OCI-M2 (cell line): ENCODE measurements at regions not wholly inside any gene's neighbourhood (a gene's known extent, or its start where the extent isn't known, plus 50 kb on each side); places are given as distances from the start of the nearest gene placed in this dataset.
"Not testable (repeated sequence)": the region's sequence is repeated elsewhere in the genome, so short reads cannot be mapped to it uniquely, and the experiment has no call there.

Experiments
- DNase-seq: peaks from one replicate; lab custom pipeline; 2025; ENCODE audit not compliant: unreplicated experiment; lab: John Stamatoyannopoulos, UW

DNA sequence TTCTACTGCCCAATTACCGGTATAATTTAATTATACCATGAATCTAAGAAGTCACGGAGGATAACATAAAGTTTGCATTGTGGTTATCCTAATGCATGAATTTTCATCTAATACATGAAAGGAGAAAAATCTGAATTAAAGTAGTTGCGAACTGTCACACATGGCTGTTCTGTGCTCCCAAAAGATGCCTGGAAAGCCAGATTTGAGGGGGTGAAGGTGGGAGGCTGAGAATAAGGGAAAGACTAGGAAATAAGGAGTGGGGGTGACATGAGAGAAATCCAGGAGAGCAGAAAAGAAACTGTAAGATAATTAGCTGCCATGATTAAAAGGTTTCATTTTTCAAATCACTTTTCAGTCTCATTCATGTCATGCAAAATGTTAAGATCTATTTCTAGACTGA, 1582.7 kb downstream of the STIM2 start:
- DNase-seq = no peak

DNA sequence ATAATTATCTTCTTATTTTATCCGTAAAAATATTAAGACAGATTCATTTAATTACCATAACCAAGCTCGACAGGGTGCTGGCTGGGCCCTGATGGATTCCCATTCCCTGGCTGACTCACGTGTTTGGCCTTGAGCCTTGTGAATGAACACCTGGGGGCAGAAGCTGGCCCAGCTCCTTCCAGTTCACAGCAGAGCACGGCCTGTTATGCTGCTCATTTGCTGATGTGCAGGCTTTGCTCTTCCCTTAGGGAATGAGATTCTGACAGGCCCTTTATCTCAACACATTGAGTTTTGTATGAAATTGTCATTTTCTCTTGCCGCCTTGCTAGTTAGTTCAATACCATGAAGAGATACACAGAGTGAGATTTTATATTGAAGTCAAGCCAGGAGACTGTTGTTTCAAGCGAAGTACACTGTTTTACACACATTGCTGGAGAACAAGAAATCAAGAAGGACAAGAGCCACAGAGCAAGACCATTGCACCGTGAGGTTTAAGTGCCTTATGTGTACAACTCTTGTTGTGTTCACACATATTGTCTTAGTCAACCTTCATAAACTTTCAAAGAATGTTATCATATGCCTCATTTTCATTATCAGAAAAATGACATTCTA, 1583.3 kb downstream of the STIM2 start:
- DNase-seq = no peak

DNA sequence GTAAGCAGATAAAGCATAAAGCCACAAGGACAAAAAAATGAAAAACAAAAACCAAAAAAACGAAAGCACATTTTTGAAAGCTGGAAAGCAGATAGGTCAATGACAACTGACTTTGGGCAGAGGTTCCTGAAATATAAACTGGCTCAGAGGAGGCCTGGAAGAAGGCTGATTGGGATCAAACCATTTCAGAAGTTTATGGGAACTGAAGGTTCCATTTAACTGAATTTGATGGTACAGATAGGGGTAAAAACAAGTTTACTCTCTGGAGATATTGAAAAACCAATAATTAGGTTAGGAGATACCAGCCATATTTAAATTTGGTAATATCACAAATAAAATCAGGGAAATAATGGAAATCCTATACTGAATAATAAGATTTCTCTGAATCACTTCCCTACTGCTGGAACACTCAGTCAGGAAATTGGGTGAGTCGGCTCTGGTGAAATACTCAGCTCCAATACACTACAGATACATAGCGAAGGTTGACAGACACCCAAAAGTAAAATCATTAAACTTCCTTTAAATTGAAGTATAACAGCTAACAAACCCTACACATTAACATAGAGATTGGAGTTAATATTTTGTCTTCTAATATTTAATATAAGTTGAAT, 1584.3 kb downstream of the STIM2 start:
- no peak for DNase-seq

DNA sequence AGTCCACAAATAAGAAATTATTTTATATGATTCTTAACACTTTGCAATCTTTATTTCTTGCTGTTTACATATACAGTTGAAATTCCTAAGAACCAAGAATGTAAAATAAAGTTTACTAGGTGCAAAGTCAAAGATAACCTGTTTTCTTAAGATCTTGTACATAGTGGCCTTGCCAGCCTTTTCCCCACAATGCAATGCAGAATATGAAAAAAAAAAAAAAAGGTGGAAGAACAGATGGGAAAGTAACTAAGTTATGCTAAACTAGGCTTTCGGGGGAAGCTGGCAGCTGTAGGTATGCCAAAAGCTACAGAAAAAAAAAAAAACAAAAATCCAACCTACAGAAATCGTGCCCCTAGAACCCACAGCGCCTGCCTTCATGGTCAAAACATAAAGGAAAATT, 1588.4 kb downstream of the STIM2 start:
- no peak for DNase-seq

DNA sequence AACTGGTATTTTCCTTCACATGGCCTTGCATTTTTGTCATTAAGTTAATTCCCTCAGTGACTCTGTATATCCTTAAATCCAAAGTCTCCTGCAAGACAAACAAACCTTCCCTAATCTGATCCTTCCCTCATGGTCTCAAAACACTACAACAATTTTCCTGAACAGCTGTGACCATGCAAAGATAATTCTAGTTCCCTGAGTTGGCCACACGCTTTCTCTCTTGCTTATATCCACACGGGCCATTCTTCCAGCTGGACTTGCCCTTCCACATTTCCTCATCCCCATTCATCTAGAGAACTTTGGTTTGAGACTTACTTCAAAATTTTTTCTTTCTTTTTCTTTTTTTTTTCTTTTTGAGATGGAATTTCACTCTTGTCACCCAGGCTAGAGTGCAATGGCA, 1590.7 kb downstream of the STIM2 start:
- no peak for DNase-seq

DNA sequence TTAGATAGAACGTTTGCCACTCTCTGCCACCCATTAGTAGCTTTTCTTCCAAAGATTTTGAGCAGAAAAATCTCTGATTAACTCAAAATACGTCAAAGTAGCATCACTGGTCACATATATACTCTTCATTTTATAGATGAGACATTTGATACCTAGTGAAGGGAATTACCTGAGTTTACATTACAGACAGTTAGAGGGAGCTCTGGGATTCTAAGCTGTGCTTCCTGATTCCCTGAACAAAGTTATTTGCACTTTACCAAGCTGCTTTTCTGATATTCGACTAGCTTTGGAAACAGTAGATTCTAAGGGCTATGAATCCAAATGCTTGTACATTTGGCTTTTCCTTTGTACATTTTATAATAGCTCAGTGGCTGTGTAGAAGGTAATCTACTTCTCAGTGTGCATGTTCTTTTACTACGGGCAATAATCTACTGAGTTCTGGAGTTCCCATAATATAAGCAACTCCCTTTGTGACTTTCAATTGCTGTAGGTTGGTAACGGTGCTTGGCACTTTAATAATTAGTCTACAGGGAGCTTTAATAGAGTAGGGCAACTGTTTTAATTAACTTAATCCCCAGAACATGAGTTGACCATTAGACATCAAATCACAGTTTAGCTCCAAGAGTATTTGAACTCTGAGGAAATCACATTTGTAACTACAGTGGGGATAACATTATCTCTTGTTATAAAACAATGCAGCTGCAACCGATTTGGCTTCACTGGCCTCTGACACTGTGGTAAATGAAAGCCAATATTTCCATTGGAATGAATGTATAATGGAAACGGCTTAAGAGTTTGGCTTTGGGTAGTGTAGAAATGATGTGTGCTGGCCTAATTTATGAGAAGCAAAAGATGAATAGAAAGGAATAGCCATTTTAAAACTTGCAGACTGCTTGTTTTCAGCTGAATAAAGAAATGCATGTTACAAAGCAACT, 1602.4 kb downstream of the STIM2 start:
- no peak for DNase-seq

DNA sequence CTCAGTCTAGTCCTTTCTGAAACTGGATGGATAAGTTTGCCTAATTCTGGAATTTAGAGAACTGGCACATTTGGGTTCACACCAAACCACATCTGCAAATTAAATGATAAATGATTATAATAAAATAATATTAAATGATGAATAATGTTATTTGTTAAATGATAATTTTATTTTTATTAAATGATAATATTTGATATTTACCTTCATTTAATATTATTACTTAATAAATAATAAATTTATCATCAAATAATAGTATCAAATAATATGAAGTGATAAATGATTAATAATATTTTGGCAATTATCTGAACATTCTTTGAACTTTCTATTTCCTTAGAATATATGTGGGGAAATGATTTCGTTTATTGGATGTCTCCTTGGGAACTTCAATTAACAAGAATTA, 1604.2 kb downstream of the STIM2 start:
- DNase-seq = no peak

DNA sequence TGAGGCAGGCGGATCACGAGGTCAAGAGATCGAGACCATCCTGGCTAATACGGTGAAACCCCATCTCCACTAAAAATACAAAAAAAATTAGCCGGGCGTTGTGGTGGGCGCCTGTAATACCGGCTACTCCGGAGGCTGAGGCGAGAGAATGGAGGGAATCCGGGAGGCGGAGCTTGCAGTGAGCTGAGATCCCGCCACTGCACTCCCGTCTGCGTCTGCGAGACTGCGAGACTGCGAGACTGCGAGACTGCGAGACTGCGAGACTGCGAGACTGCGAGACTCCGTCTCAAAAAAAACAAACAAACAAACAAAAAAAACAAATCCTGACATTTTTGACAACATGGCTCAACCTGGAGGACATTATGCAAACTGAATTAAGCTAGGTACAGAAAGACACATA, 1606.2 kb downstream of the STIM2 start:
- DNase-seq = not testable (repeated sequence)

DNA sequence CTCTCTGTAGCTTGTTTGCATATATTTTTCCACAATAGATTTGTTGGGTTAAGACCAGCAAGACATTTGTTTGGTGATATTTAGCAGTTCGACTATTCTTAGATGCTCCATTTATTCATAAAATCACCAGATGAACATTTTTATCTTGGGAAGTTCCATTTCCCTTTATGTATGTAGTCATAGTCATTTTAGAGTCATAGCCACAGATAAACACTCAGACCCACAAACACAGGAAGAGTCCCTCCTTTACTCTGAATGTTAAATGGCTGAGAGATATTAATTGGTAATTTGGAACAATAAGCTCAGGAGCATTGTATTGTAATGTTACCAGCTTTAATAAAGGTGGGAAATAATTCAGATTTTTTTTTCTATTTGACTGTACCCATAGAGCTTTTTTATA, 1608.7 kb downstream of the STIM2 start:
- DNase-seq = no peak

DNA sequence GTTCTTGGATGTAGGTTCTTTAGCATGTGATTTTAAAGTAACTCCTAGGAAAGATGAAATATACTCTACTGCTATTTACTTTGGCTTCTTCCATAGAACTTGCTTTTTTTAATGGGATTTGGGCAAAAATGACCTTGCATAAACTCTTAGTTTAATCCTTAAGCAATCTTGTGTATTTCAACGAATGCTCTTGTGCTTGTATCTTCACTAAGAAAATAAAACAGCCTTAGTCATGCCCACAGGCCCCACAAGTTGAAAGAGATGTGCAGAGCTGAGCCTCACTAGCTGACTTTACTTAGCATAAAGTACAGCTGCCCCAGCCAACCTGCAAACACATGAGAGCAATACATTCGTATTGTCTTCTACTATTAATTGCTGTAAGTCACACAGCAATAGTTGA, 1609.2 kb downstream of the STIM2 start:
- DNase-seq = no peak

DNA sequence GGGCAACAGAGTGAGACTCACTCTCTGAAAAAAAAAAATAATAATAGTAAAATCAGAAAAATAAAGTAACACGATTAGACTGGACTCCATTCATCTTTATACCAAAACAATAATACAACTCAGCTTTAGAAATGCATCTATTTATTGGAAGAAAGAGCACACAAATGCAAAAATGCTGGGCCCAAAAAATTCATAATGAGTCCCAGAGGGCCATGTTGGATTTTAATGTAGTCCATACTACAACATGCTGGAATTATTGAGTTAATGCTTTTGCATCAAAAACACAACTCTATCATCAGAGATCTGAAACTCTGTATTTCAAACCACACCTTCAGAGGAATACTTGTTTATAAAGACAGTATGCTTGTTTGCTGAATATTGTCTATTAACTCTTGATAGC, 1614.7 kb downstream of the STIM2 start:
- no peak for DNase-seq

DNA sequence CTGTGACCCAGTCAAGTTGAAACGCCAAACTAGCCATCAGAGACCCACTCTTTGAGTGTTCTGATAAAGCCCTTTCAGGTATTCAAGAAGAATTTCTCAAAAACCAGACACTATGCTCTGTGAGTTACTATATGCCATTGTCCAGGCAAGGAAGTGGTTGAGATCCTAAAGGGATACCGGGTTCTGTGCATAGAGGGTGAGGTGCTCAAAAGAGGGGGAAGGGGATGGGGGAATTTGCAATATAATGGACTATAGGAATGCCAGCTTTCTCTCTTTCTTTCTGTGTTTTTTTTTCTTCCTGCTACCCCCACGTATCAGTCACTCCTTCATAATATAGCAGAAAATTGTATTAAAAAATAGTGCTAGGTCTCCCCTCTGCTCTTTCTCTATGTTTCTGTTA, 1619.0 kb downstream of the STIM2 start:
- no peak for DNase-seq

DNA sequence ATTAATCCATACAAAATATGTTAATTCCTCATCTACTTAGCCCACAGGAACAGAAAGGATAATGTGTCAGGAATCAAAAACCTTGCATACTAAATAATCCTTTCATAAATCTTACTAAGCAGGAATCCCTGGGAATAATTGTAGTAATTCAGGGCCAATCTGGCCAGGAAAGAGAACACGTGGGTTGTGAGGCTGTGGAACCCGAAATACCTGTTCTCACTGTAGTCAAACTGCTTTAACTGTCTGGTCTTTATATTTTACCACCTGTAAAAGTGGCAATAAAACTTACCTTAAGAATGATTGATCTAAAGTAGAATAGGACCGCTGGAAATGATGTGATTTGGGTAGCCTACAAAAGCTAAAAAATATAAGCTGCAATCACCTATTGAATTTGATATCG, 1620.9 kb downstream of the STIM2 start:
- no peak for DNase-seq

DNA sequence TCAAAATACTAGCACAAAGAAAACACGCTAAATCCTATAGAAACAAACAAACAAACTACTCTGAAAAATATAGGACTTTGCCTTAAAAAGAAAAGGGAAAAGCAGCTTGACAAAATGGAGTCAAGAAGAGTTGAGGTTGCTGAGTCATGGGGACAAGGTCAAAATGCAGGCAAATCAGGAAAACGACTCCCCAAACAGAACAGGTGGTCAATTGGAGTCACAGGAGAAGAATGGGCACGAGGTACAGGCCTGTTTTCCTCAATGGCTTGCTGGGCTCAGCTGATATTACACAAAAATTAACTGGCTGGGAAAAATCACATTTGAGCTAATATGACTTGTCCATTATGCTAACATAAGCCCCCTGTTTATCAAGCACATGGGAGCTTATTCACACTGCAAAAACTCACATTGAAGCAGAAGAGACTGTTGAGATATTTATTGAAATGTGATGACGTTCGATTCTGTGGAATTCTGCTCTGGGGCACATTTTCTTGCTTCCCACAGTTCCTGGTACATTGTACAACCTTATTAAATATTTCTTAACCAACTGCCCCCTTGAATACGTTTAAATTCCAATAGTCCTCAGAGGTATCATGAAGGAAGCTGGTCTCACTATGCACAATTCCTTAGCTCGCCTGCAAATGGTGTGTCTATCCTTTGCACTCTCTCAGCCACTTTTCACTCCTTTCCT, 1622.1 kb downstream of the STIM2 start:
- DNase-seq = no peak

DNA sequence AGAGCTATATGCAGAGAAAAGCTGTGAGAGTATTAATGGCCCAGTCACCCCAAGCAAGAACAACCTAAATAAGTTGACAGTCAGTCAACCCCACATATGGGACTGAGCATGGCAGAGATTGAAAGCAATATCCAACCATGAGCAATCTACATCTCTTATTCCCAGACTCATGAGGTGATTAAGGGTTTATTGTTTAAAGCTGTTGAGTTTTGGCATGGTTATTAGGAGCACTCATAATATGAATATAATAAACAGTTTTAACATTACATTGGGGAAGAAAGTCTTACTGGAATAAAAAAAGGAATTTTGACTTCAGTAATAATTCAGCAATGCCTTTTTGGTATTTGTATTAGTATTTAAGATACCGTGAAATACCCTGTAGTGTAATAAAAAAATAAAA, 1627.4 kb downstream of the STIM2 start:
- DNase-seq = no peak

DNA sequence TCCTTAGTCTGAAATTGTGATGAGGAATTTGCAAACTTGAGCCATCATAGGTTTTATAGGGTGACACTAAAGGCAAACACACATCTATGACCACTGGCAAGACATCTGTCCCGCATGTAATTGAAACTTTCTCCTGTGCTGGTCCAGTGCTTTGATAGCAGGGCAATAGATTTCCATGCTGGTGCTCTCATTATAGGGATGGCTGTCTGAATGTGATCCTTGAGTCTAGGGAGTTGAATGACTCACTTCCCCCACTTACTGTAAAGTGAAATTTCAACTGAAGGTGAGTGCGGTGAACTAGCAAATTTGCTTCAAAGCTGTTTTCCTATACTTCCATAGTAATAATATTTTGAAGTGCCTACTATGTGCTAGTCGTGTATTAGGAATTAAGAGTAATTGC, 1630.0 kb downstream of the STIM2 start:
- DNase-seq = no peak

DNA sequence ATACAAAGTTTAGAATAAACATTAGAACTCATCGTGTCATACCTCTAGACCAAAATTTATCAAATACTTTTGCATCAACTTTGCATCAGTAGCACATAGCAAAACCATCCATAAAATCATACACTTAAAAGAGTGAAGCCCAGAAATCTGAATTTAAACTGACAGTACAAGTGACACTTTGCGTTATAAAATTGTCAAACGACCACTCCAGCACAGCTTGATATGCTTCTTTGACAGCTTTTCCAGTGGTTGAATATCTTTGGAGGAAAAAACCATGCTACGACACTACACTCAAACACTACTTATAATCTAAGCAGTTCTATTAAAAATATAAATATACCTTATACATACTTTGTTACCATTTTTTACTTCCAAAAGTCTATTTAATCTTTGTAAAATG, 1644.4 kb downstream of the STIM2 start:
- no peak for DNase-seq

DNA sequence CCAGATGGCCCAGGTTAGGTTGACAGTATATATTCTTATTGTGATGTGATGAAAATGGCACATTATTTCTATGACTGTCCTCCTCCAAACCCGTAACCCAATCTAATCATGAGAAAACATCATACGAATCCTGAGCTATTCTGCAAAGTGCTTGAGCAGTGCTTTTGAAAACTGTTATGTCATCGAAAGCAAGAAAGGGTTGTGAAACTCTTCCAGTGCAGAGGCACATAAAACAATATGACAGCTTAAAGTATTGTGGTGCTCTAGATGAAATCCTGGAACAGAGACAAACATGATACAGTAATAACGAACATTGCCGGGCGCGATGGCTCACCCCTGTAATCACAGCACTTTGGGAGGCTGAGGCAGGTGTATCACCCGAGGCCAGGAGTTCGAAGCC, 1648.0 kb downstream of the STIM2 start:
- DNase-seq = no peak

DNA sequence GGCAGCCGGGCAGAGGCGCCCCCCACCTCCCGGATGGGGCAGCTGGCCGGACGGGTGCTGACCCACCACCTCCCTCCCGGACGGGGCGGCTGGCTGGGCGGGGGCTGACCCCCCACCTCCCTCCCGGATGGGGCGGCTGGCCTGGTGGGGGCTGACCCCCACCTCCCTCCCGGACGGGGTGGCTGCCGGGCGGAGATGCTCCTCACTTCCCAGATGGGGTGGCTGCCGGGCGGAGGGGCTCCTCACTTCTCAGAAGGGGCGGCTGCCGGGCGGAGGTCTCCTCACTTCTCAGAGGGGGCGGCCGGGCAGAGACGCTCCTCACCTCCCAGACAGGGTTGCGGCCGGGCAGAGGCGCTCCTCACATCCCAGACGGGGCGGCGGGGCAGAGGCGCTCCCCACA, 1654.1 kb downstream of the STIM2 start:
- not testable (repeated sequence) for DNase-seq

DNA sequence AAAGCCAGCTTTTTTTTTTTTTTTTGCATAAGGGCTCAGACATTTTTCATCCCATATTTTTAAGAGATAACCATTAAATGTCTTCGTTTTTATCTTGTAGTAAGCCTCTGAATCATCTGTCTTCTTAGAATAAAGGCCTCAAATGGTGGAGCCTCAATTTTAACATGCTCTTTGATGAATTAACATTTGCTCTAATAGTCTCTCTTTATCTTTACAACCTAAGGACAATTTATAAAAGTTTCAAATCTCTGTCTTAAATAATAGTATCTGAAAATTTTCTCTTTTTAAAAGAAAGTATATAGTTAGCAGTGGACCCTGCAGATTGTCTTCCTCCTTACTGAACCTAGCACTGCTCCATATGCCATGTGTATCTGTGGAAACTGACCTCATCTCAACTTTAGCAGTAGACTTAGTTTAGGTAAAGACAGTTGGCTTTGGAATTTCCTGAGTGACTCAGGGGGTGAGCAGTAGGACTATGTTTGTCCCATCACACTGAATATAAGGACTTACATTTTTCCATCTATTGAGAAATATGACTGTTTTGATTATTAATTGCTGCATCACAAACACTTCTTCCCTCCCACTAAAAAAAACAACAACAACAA, 1658.0 kb downstream of the STIM2 start:
- no peak for DNase-seq

DNA sequence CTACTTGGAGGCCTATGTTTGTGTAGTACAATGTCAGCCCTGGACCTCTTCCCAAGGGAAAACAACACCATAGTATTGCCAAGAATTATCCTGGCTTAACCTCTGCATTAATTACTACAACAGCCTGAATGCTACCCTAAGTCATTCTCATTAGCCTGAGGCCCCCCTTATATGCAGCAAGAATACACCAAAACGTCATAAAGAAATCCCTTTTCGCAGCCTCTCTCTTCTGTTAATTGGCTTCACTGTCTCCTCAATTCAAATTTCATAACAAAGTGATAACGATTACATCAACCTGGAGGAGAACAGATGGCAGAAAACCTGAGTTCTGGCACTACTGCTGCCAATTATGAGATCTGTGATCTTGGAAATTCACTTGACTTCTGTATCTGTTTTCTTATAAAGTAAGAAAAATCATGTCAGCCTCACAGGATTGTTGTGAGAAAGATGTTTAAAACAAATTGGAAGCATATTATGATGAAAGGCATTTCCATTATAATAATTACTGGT, 1663.1 kb downstream of the STIM2 start:
- no peak for DNase-seq
